GM19467 (cell line): ENCODE measurements at regions not wholly inside any gene's neighbourhood (a gene's known extent, or its start where the extent isn't known, plus 50 kb on each side); places are given as distances from the start of the nearest gene placed in this dataset.

ENCODE experiments used
- ATAC-seq: cut with Tn5 transposase; IDR thresholded peaks from one replicate; pipeline ENCODE4 v1.9.1; 2021; ENCODE audit warnings: mild to moderate bottlenecking, moderate library complexity; ENCODE audit not compliant: unreplicated experiment

DNA sequence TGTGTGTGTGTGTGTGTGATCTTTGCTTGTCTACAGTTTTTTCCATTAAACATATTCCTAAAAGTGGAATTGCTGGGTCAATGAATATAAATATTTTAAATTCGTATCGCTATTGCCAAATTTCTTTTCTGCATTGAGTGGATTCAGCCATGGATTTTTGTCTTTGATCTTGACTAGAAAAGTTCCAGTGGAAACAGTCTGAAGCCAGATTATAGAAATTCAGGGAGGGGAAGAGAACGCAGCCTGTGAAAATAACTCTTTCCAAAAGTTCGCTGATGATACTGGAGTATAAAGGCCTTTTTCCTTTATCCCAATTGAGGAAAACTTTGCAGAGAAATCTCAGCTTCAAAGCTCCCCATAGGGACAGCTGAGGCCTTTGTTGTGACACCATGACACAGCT, 292.3 kb upstream of the CD180 start:
- ATAC-seq, result no peak

DNA sequence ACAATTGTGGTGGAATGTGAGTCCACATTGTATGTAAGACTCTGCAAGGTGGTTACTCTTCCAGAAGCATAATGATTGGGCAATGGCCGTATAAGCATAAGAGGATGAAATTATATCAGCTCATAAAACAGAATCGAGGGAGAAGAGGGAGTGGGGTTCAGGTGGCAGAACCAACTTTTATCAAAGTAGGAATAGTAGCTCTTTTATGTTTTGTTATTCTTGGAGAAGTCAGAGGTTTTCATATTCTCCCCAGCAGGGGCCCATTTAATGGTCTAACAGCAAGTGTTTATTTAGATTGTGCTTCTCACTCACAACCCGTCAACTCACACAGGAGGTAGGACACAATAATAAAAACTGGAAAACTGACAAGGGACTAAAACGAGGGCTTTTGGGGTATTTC, 291.3 kb upstream of the CD180 start:
- ATAC-seq, result no peak

DNA sequence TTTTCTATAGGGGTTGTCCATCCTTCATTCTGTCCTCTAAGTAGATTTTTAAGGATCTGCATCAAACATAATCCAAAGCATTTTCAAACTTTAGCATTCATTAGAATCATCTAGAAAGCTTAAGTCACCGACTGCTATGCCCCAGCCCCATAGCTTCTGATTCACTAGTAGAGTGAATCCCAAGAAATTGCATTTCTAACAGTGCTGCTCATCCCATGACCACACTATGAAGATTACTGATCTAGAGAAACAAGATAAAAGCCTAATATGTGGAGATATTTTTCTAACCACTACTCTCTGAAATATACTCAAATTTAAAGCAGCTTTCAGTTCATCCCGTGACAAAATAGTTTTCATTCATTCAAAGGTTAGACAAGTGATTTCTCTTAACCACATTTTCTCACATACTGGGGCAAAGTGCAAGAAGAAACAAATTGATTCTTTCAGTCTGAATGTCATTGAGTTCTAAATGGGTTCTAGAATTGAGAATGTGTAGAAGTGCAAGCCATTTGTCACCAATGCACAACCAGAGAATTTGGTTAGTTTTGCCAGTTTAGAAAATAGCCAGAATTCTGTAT, 286.9 kb upstream of the CD180 start:
- no peak for ATAC-seq

DNA sequence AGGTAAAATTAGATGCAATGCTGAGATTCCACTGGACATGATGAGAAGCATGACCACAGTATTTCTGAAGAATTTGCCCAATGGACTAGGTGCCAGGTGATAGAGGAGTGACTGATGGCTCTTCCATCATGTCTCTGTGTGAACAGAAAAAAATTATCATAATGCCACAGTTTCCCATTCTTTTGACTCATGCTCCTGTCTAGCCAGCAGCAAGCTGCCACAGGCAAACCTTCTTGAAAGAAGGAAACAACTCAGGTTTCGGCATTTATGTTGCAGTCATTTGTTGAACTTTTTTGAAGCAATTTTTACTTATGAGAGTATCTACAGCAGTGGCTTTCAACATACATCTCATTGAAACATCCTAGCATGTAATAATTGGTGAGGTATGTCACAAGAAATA, 284.8 kb upstream of the CD180 start:
- ATAC-seq, result no peak

DNA sequence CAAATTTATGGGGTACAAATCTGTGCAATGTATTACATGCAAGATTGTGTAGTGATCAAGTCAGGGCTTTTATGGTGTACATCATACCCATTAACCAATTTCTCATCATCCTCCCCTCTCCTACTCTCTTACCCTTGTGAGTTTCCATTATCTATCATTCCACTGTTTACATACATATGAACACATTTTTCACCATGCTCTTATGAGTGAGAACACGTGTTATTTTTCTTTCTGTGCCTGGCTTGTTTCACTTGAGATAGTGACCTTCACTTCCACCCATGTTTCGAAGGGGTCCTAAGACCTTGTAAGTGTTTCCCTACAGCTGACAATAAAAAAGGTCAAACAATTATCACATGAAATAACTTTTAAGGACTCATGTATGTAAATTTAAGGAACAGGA, 281.7 kb upstream of the CD180 start:
- no peak for ATAC-seq

GRCh38 chr5:67476995-67477394, 280.4 kb upstream of the CD180 start:
- no peak for ATAC-seq

DNA sequence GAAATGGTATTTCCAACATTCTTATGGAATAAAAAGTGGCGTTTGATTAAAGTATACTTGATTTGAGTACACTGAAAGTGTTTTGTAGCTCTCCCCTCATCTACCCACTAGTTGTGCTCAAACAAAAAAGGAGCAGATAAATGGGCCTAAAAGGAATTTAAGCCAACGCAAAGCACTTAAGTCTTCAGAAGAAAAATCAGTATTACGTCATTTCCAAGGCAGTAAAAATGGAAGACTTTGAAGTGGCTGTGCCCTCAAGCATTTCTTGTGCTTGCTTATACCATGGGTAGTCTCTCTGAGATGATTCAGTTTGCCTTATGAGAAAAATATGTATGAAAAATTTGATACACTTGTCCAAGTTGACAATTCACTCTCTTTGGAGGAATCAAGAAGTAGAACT, 279.9 kb upstream of the CD180 start:
- no peak for ATAC-seq

DNA sequence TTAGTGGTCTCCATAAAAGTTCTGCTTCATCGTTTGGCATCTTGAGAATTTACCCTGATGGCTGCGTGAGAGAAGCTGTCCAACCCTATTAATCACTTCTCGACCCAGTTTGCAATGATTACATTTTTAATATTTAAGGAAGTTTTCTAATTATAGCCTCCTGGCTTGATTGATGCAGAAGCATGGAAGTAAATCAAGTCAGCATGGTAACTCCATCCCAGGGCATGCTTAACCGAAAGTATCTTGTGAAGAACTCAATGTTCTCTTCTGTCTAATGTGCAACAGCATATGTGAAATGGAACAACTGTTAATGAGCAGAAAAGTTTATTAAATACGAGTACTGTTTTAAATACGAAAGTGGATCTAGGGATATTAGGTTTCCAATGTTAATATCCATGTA, 278.9 kb upstream of the CD180 start:
- ATAC-seq, result no peak

- ATAC-seq, result no peak
These were observed 278.1 kb upstream of the CD180 start for GRCh38 chr5:67474597-67475238.

- ATAC-seq, result no peak
These were observed 270.5 kb upstream of the CD180 start for GRCh38 chr5:67467110-67467509.

DNA sequence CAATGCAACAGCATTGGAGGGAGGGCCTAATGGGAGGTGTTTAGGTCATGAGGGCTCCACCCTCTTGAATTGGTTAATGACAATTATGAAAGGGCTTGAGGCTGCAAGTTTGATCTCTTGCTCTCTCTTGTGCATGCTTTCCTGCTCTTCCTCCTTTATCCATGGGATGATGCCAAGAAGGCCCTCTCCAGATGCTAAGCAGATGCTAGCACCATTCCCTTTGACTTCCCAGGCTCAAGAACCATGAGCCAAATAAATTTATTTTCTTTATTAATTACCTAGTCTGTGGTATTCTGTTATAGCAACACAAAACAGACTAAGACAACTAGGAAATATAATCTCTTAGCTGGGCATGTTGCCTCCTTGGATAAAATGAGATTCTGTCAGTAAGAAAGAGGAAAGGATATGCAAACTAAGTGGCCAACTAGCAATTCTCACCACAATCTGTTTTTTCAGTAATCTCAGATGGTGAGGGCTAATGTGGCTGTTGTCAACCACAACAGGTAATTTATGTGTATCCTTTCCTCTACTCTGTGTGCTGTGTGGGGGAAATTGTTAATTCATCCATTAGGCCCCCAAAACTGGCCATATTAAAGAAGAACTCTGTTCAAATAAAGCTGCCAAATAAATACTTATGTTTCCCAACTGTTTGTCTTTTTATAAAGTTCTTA, 269.1 kb upstream of the CD180 start:
- ATAC-seq, result no peak

DNA sequence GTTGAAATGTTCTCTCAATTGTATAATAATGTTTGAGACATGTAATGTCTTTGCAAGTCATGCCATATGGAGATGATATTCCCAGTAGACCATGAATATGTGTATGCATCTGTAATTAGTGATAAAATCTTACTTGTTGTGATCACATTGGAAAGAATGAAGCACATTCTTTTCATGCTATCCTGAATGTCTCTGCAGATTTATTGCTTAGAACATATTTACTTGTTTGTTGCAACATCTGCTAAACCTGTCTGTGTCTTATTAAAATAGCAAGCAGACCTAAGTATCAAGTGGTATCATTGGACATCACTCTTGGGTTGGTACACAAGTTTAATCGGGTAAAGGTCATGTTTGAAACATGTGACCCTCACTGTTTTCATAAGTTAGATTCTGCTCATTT, 265.5 kb upstream of the CD180 start:
- ATAC-seq, result no peak

DNA sequence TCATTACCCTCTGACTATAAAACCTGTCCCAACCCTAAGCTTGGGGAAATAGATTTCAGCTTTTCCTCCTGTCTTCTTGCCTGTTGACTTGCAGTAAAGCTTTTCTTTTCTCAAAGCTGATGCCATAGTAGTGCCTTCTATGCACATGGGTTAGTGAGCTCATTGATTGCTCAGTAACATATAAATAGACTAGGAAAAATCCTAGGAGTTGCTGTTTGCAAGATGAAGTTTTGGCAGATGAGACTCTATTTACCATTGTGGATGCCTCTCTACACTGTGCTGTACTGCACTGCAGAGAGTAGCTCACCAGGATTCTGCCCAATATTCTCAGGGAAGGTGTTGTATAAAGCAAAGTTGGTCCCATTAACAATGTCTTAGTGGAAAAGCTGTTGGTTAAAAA, 262.7 kb upstream of the CD180 start:
- ATAC-seq, result no peak

- no peak for ATAC-seq
These were observed 259.4 kb upstream of the CD180 start for GRCh38 chr5:67455970-67456369.

- ATAC-seq, result no peak
These were observed 258.5 kb upstream of the CD180 start for GRCh38 chr5:67454957-67455561.

DNA sequence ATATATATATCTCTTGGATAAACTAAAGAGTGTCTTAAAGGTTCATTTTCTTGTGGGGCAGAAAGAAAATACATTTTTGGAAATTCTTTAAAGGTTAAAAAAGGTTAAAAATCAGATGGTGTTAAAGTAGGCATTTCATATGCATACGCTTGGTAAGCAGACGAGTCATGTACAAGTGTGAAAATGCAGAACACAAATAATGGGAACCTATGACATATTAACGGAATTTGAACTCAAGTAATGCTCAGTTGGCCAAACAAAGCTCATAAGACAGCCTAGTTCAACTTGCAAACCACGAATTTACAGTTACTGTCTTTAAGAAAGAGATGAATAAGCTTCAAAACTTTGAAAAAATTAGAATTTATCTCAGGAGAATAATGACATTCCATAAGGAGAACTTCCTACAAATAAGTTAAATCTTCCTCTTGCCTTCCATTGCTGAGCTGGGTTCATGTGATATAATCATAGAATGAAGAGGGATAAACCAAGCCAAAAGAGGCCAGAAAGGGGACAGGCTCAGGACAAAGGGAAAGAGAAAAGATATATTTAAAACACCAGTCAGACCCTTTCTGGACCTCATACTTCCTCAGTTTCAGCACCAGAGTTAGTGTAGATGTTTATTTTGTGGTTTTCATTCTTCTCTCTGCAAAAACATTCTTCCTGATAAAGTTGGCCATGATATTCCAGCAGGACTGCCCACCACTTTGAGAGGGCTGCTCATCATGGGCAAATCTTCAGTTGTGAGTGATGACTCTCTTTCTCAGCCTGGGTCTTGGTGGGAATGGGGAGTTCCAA, 256.7 kb upstream of the CD180 start:
- ATAC-seq, result no peak

- no peak for ATAC-seq
These were observed 255.2 kb upstream of the CD180 start for GRCh38 chr5:67451640-67452279.

DNA sequence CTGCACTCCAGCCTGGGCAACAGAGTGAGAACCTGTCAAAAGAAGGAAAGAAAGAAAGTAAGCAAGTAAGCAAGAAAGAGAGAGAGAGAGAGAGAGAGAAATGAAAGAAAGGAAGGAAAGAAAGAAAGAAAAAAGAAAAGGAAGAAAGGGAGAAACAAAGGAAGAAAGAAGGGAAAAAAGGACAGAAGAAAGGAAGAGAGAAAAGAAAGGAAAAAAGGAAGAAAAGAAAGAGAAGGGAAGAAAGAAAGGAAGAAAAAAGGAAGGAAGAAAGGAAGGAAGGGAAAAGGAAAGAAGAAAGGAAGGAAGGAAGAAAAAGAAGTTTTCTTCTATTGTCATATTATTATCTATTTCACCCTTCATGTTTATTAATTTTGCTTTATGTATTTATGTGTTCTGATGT, 251.1 kb upstream of the CD180 start:
- no peak for ATAC-seq

GRCh38 chr5:67437905-67438845, 241.6 kb upstream of the CD180 start:
- no peak for ATAC-seq

GRCh38 chr5:67435032-67435431, 238.4 kb upstream of the CD180 start:
- no peak for ATAC-seq
